ENCODE measurements at regions not wholly inside any gene's neighbourhood (a gene's known extent, or its start where the extent isn't known, plus 50 kb on each side); places are given as distances from the start of the nearest gene placed in this dataset.
"Not testable (repeated sequence)": the region's sequence is repeated elsewhere in the genome, so short reads cannot be mapped to it uniquely, and the experiment has no call there.

DNA sequence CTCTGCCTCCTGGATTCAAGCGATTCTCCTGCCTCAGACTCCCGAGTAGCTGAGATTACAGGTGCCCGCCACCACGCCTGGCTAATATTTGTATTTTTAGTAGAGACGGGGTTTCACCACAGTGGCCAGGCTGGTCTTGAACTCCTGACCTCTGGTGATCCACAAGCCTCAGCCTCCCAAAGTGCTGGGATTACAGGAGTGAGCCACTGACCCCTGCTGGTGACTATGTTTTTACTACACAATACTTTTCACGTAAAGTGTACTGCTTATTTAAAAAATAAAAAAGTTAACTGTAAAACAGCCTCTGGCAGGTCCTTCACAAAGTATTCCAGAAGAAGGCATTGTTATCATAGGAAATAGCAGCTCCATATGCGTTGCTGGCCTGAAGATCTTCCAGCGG is 345.2 kb upstream of the POU5F2 start:
- H2BK120ac ChIP-seq (ENCODE audit: low read depth, low read length); H3K9ac ChIP-seq (ENCODE audit: low read depth, low read length, poor library complexity); H4K91ac ChIP-seq (ENCODE audit: low read depth, low read length, poor library complexity); H2BK5ac ChIP-seq (ENCODE audit: low read length); H3K36me3 ChIP-seq (replicated peaks in 1 of 2; ENCODE audit: control insufficient read depth in 2 of 2, insufficient read depth in 2 of 2, low read length in 2 of 2); H3K27me3 ChIP-seq (ENCODE audit: control insufficient read depth in 3 of 3, insufficient read depth in 3 of 3, low read depth in 1 of 3, low read length in 3 of 3); H3K4me3 ChIP-seq (ENCODE audit: low read length in 2 of 2); H3K4ac ChIP-seq (ENCODE audit: low read length); H3K18ac ChIP-seq (ENCODE audit: low read length); H3K23ac ChIP-seq (ENCODE audit: low read depth, low read length, poor library complexity); H3K4me1 ChIP-seq (ENCODE audit: control insufficient read depth in 2 of 2, insufficient read depth in 1 of 2, low read depth in 1 of 2, low read length in 2 of 2); H4K8ac ChIP-seq (ENCODE audit: low read depth, low read length); H3K79me1 ChIP-seq (ENCODE audit: low read depth, low read length); H2BK15ac ChIP-seq (ENCODE audit: low read length); DNase-seq (ENCODE audit: low spot score); H2AFZ ChIP-seq (ENCODE audit: low read length); H2AK5ac ChIP-seq (ENCODE audit: low read depth, low read length); H3K4me2 ChIP-seq (ENCODE audit: insufficient read depth, low read length, poor library complexity, severe bottlenecking); H2BK12ac ChIP-seq (ENCODE audit: low read length); H3K27ac ChIP-seq (replicated peaks; ENCODE audit: low read length); H3K9me3 ChIP-seq (replicated peaks in 1 of 2; ENCODE audit: control insufficient read depth in 2 of 2, insufficient read depth in 1 of 2, low read depth in 1 of 2, low read length in 2 of 2); H3K14ac ChIP-seq (ENCODE audit: low read length): not testable (repeated sequence)
- no CpG with 5 or more reads among the region's 8 CpGs for WGBS, 2 donors (ENCODE audit: extremely low coverage in 2 of 2, insufficient read length in 2 of 2, insufficient replicate concordance in 1 of 2)

GRCh38 chr5:94086194-94086593 is 344.8 kb upstream of the POU5F2 start:
- Histone ChIP-seq H3K36me3 (replicated peaks in 1 of 2; ENCODE audit: control insufficient read depth in 2 of 2, insufficient read depth in 2 of 2, low read length in 2 of 2) (no peaks in the 10 kb centered on the region), H3K14ac (ENCODE audit: low read length) (no peak overlapping the region), H3K23ac (ENCODE audit: low read depth, low read length, poor library complexity) (no peak overlapping the region), H2AK5ac (ENCODE audit: low read depth, low read length) (no peak overlapping the region), H3K4me2 (ENCODE audit: insufficient read depth, low read length, poor library complexity, severe bottlenecking) (no peak overlapping the region), H2BK12ac (ENCODE audit: low read length) (no peak overlapping the region), H3K79me1 (ENCODE audit: low read depth, low read length) (no peaks in the 10 kb centered on the region), H4K91ac (ENCODE audit: low read depth, low read length, poor library complexity) (no peak overlapping the region), H2BK5ac (ENCODE audit: low read length) (no peak overlapping the region), H3K27me3 (ENCODE audit: control insufficient read depth in 3 of 3, insufficient read depth in 3 of 3, low read depth in 1 of 3, low read length in 3 of 3) (no peaks in the 10 kb centered on the region), H3K18ac (ENCODE audit: low read length) (no peak overlapping the region), H3K4ac (ENCODE audit: low read length) (no peak overlapping the region), H3K4me1 (ENCODE audit: control insufficient read depth in 2 of 2, insufficient read depth in 1 of 2, low read depth in 1 of 2, low read length in 2 of 2) (no peaks in the 10 kb centered on the region), H2AFZ (ENCODE audit: low read length) (no peak overlapping the region), H2BK15ac (ENCODE audit: low read length) (no peak overlapping the region), H3K4me3 (ENCODE audit: low read length in 2 of 2) (no peak overlapping the region), H2BK120ac (ENCODE audit: low read depth, low read length) (no peak overlapping the region), H3K9ac (ENCODE audit: low read depth, low read length, poor library complexity) (no peak overlapping the region), H3K9me3 (replicated peaks in 1 of 2; ENCODE audit: control insufficient read depth in 2 of 2, insufficient read depth in 1 of 2, low read depth in 1 of 2, low read length in 2 of 2) (peaks cover 2 to 3% of the 10 kb centered on the region in 2 donors), H4K8ac (ENCODE audit: low read depth, low read length) (no peak overlapping the region), H3K27ac (replicated peaks; ENCODE audit: low read length) (no peak overlapping the region)
- WGBS, 2 donors (ENCODE audit: extremely low coverage in 2 of 2, insufficient read length in 2 of 2, insufficient replicate concordance in 1 of 2) = no CpG with 5 or more reads among the region's 2 CpGs
- no peak for DNase-seq (ENCODE audit: low spot score)

- Histone ChIP-seq H3K79me1 (ENCODE audit: low read depth, low read length) (no peaks in the 10 kb centered on the region), H3K4me3 (ENCODE audit: low read length in 2 of 2) (no peak overlapping the region), H2BK15ac (ENCODE audit: low read length) (no peak overlapping the region), H3K36me3 (replicated peaks in 1 of 2; ENCODE audit: control insufficient read depth in 2 of 2, insufficient read depth in 2 of 2, low read length in 2 of 2) (no peaks in the 10 kb centered on the region), H2AK5ac (ENCODE audit: low read depth, low read length) (no peak overlapping the region), H2BK120ac (ENCODE audit: low read depth, low read length) (no peak overlapping the region), H3K9me3 (replicated peaks in 1 of 2; ENCODE audit: control insufficient read depth in 2 of 2, insufficient read depth in 1 of 2, low read depth in 1 of 2, low read length in 2 of 2) (peaks cover 2 to 3% of the 10 kb centered on the region in 2 donors), H4K8ac (ENCODE audit: low read depth, low read length) (no peak overlapping the region), H2BK12ac (ENCODE audit: low read length) (no peak overlapping the region), H4K91ac (ENCODE audit: low read depth, low read length, poor library complexity) (no peak overlapping the region), H3K9ac (ENCODE audit: low read depth, low read length, poor library complexity) (no peak overlapping the region), H3K27me3 (ENCODE audit: control insufficient read depth in 3 of 3, insufficient read depth in 3 of 3, low read depth in 1 of 3, low read length in 3 of 3) (no peaks in the 10 kb centered on the region), H3K4me2 (ENCODE audit: insufficient read depth, low read length, poor library complexity, severe bottlenecking) (no peak overlapping the region), H3K23ac (ENCODE audit: low read depth, low read length, poor library complexity) (no peak overlapping the region), H3K27ac (replicated peaks; ENCODE audit: low read length) (no peak overlapping the region), H3K14ac (ENCODE audit: low read length) (no peak overlapping the region), H2AFZ (ENCODE audit: low read length) (no peak overlapping the region), H2BK5ac (ENCODE audit: low read length) (no peak overlapping the region), H3K4me1 (ENCODE audit: control insufficient read depth in 2 of 2, insufficient read depth in 1 of 2, low read depth in 1 of 2, low read length in 2 of 2) (peaks cover 0 to 2% of the 10 kb centered on the region in 2 donors), H3K4ac (ENCODE audit: low read length) (no peak overlapping the region), H3K18ac (ENCODE audit: low read length) (no peak overlapping the region)
- DNase-seq (ENCODE audit: low spot score) = no peak
Observed at GRCh38 chr5:94082405-94082804, 341.0 kb upstream of the POU5F2 start.

- H3K27ac ChIP-seq (replicated peaks; ENCODE audit: low read length) = no peak overlapping the region
- no peaks in the 10 kb centered on the region for H3K36me3 ChIP-seq (replicated peaks in 1 of 2; ENCODE audit: control insufficient read depth in 2 of 2, insufficient read depth in 2 of 2, low read length in 2 of 2)
- no peak overlapping the region for H3K4me3 ChIP-seq (ENCODE audit: low read length in 2 of 2)
- no peak overlapping the region for H3K23ac ChIP-seq (ENCODE audit: low read depth, low read length, poor library complexity)
- H2AK5ac ChIP-seq (ENCODE audit: low read depth, low read length) = no peak overlapping the region
- WGBS, 2 donors (ENCODE audit: extremely low coverage in 2 of 2, insufficient read length in 2 of 2, insufficient replicate concordance in 1 of 2) = no CpG with 5 or more reads among the region's 1 CpG
- no peaks in the 10 kb centered on the region for H3K27me3 ChIP-seq (ENCODE audit: control insufficient read depth in 3 of 3, insufficient read depth in 3 of 3, low read depth in 1 of 3, low read length in 3 of 3)
- no peak overlapping the region for H3K9ac ChIP-seq (ENCODE audit: low read depth, low read length, poor library complexity)
- no peak overlapping the region for H3K14ac ChIP-seq (ENCODE audit: low read length)
- no peaks in the 10 kb centered on the region for H3K79me1 ChIP-seq (ENCODE audit: low read depth, low read length)
- no peak overlapping the region for H2BK120ac ChIP-seq (ENCODE audit: low read depth, low read length)
- H4K91ac ChIP-seq (ENCODE audit: low read depth, low read length, poor library complexity) = no peak overlapping the region
- peaks cover 2 to 3% of the 10 kb centered on the region in 2 donors for H3K9me3 ChIP-seq (replicated peaks in 1 of 2; ENCODE audit: control insufficient read depth in 2 of 2, insufficient read depth in 1 of 2, low read depth in 1 of 2, low read length in 2 of 2)
- no peak overlapping the region for H2BK5ac ChIP-seq (ENCODE audit: low read length)
- peaks cover 0 to 2% of the 10 kb centered on the region in 2 donors for H3K4me1 ChIP-seq (ENCODE audit: control insufficient read depth in 2 of 2, insufficient read depth in 1 of 2, low read depth in 1 of 2, low read length in 2 of 2)
- H2AFZ ChIP-seq (ENCODE audit: low read length) = no peak overlapping the region
- H4K8ac ChIP-seq (ENCODE audit: low read depth, low read length) = no peak overlapping the region
- H3K4ac ChIP-seq (ENCODE audit: low read length) = no peak overlapping the region
- DNase-seq (ENCODE audit: low spot score) = no peak
- no peak overlapping the region for H3K4me2 ChIP-seq (ENCODE audit: insufficient read depth, low read length, poor library complexity, severe bottlenecking)
- H2BK12ac ChIP-seq (ENCODE audit: low read length) = no peak overlapping the region
- no peak overlapping the region for H3K18ac ChIP-seq (ENCODE audit: low read length)
- H2BK15ac ChIP-seq (ENCODE audit: low read length) = no peak overlapping the region
Observed at GRCh38 chr5:94081088-94081487, 339.7 kb upstream of the POU5F2 start.

All from neuronal stem cell (in vitro differentiated cells).